ENCODE measurements at regions not wholly inside any gene's neighbourhood (a gene's known extent, or its start where the extent isn't known, plus 50 kb on each side); places are given as distances from the start of the nearest gene placed in this dataset.

DNA sequence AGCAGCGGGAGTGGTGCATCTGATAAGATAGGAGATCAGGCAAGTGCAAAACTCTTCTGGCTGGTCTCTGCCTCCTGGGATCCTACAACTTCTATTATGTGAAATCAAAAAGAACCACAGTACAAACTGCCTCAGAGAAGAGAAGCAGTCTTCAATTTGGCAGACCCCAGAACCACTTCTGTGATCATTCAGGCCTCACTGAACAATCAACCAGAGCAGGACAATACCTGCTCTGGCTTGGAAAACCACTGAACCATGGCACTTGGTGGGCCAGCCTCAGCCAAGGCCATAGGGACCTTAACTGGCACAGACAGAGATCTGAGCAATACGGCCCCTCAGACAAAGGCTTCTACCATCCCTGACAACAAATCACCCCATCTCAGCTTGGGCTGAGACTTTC lies 103.0 kb downstream of the NDUFA12 start:
- Histone ChIP-seq H3K4me1 (ENCODE audit: control insufficient read depth, insufficient read depth, low read length) (no peaks in the 10 kb centered on the region), H3K36me3 (ENCODE audit: control insufficient read depth, insufficient read depth, low read length) (no peaks in the 10 kb centered on the region), H3K27me3 (ENCODE audit: control insufficient read depth, insufficient read depth, low read length) (no peaks in the 10 kb centered on the region), H3K4me3 (ENCODE audit: low read depth in 2 of 2, low read length in 2 of 2) (no peak overlapping the region), H3K27ac (ENCODE audit: low read length) (no peak overlapping the region), H3K9me3 (ENCODE audit: control insufficient read depth, insufficient read depth, low read depth, low read length) (no peaks in the 10 kb centered on the region)
- DNase-seq (ENCODE audit: low read depth, low spot score): no peak
- TF ChIP-seq, protein P1, sequence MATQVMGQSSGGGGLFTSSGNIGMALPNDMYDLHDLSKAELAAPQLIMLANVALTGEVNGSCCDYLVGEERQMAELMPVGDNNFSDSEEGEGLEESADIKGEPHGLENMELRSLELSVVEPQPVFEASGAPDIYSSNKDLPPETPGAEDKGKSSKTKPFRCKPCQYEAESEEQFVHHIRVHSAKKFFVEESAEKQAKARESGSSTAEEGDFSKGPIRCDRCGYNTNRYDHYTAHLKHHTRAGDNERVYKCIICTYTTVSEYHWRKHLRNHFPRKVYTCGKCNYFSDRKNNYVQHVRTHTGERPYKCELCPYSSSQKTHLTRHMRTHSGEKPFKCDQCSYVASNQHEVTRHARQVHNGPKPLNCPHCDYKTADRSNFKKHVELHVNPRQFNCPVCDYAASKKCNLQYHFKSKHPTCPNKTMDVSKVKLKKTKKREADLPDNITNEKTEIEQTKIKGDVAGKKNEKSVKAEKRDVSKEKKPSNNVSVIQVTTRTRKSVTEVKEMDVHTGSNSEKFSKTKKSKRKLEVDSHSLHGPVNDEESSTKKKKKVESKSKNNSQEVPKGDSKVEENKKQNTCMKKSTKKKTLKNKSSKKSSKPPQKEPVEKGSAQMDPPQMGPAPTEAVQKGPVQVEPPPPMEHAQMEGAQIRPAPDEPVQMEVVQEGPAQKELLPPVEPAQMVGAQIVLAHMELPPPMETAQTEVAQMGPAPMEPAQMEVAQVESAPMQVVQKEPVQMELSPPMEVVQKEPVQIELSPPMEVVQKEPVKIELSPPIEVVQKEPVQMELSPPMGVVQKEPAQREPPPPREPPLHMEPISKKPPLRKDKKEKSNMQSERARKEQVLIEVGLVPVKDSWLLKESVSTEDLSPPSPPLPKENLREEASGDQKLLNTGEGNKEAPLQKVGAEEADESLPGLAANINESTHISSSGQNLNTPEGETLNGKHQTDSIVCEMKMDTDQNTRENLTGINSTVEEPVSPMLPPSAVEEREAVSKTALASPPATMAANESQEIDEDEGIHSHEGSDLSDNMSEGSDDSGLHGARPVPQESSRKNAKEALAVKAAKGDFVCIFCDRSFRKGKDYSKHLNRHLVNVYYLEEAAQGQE (IDR thresholded peaks at IDR 0.05; ENCODE audit: insufficient read depth in 1 of 2, low read depth in 2 of 2, low read length in 1 of 2): no peak
- no peak for TF ChIP-seq SIN3A (IDR thresholded peaks at IDR 0.05; ENCODE audit: borderline replicate concordance, insufficient read depth, low read depth, low read length)
- no peak for TF ChIP-seq TCF7L2 (IDR thresholded peaks at IDR 0.05; ENCODE audit: low read depth, low read length)
- TF ChIP-seq POLR2AphosphoS5 (IDR thresholded peaks at IDR 0.05; ENCODE audit: low read depth, low read length): no peak
- TF ChIP-seq, protein P2, sequence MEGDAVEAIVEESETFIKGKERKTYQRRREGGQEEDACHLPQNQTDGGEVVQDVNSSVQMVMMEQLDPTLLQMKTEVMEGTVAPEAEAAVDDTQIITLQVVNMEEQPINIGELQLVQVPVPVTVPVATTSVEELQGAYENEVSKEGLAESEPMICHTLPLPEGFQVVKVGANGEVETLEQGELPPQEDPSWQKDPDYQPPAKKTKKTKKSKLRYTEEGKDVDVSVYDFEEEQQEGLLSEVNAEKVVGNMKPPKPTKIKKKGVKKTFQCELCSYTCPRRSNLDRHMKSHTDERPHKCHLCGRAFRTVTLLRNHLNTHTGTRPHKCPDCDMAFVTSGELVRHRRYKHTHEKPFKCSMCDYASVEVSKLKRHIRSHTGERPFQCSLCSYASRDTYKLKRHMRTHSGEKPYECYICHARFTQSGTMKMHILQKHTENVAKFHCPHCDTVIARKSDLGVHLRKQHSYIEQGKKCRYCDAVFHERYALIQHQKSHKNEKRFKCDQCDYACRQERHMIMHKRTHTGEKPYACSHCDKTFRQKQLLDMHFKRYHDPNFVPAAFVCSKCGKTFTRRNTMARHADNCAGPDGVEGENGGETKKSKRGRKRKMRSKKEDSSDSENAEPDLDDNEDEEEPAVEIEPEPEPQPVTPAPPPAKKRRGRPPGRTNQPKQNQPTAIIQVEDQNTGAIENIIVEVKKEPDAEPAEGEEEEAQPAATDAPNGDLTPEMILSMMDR (IDR thresholded peaks at IDR 0.05): no peak
- intact Hi-C loops (cut with micrococcal nuclease; ENCODE audit: unreplicated experiment) (no loop called here), in situ Hi-C loops (cut with HindIII; ENCODE audit: low pct_unique_long_range_greater_than_20kb, low sequenced_read_pairs) (no loop called here)
- no TSS peak for BruUV-seq (replicated peaks)
- ATAC-seq: no peak
- POLR2A ChIA-PET: no interaction called here
- CTCF ChIA-PET: no interaction called here

DNA sequence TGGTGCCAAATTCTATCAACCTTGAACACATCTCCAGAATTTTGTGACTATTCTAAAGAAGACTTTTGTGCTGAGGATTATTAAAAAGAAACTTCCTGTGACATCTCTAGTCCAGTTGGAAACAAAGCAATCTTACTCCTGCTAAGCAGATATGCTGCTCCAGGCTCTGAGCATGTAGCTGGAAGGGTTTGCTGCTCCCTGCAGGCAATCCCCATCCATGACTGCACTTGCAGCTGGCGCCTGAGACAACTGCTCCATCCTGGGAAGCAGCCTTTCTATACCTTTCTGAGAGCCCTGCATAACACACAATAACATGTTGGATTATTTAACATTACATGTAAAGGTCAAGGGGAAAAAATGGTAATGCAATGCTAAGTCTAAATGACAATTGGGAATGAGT lies 105.1 kb downstream of the NDUFA12 start:
- H3K4me3 ChIP-seq (ENCODE audit: low read depth in 2 of 2, low read length in 2 of 2): no peak overlapping the region
- no peak for DNase-seq (ENCODE audit: low read depth, low spot score)
- H3K9me3 ChIP-seq (ENCODE audit: control insufficient read depth, insufficient read depth, low read depth, low read length): no peaks in the 10 kb centered on the region
- POLR2A ChIA-PET: no interaction called here
- CTCF ChIA-PET: no interaction called here
- intact Hi-C loops (cut with micrococcal nuclease; ENCODE audit: unreplicated experiment) (no loop called here), in situ Hi-C loops (cut with HindIII; ENCODE audit: low pct_unique_long_range_greater_than_20kb, low sequenced_read_pairs) (no loop called here)
- no peak for ATAC-seq
- TF ChIP-seq POLR2AphosphoS5 (IDR thresholded peaks at IDR 0.05; ENCODE audit: low read depth, low read length) (no peak), TCF7L2 (IDR thresholded peaks at IDR 0.05; ENCODE audit: low read depth, low read length) (no peak), SIN3A (IDR thresholded peaks at IDR 0.05; ENCODE audit: borderline replicate concordance, insufficient read depth, low read depth, low read length) (no peak)
- TF ChIP-seq, protein P1 (IDR thresholded peaks at IDR 0.05; ENCODE audit: insufficient read depth in 1 of 2, low read depth in 2 of 2, low read length in 1 of 2): no peak
- TF ChIP-seq, protein P2 (IDR thresholded peaks at IDR 0.05): peak; percentile 24; the same call in 1 of the 2 replicates
- no peak overlapping the region for H3K27ac ChIP-seq (ENCODE audit: low read length)
- H3K36me3 ChIP-seq (ENCODE audit: control insufficient read depth, insufficient read depth, low read length): no peaks in the 10 kb centered on the region
- H3K4me1 ChIP-seq (ENCODE audit: control insufficient read depth, insufficient read depth, low read length): no peaks in the 10 kb centered on the region
- BruUV-seq (replicated peaks): no TSS peak
- no peaks in the 10 kb centered on the region; the same call in 1 of the 2 replicates for H3K27me3 ChIP-seq (ENCODE audit: control insufficient read depth, insufficient read depth, low read length)

All from Panc1 (cell line).